OCI-LY3 (cell line): ENCODE measurements at regions not wholly inside any gene's neighbourhood (a gene's known extent, or its start where the extent isn't known, plus 50 kb on each side); places are given as distances from the start of the nearest gene placed in this dataset.

Experiments used
- H2AFZ ChIP-seq: fragments of 200-600, 300-600 bp; shearing (Covaris generic); 2 replicates; pipeline ENCODE4 v1.6.0; 2014; ENCODE audit warnings: antibody characterized with exemption, low read depth, low read length
- H3K27ac ChIP-seq: fragments of 200-600, 300-600 bp; sonication (generic); 2 replicates; pipeline ENCODE4 v1.5.1; 2014; ENCODE audit warnings: mild to moderate bottlenecking, low read length, moderate library complexity, mixed read lengths
- H3K27me3 ChIP-seq: fragments of 200-600, 300-600 bp; sonication (generic); 2 replicates; pipeline ENCODE4 v1.6.1; 2014; ENCODE audit warnings: low read depth, low read length, mixed read lengths
- H3K36me3 ChIP-seq: fragments of 200-600, 300-600 bp; sonication (generic); replicated peaks from 2 replicates; pipeline ENCODE3; 2014; ENCODE audit warnings: low read depth, low read length, mixed read lengths
- H3K4me1 ChIP-seq: fragments of 300-600, 200-600 bp; sonication (generic); 2 replicates; pipeline ENCODE4 v1.6.1; 2014; ENCODE audit warnings: low read length, mixed read lengths
- H3K4me2 ChIP-seq: fragments of 200-600, 300-600 bp; sonication (generic); 2 replicates; pipeline ENCODE4 v1.6.1; 2014; ENCODE audit warnings: low read length, mixed read lengths
- H3K4me3 ChIP-seq: fragments of 300-600, 200-600 bp; sonication (generic); 2 replicates; pipeline ENCODE4 v1.5.1; 2014; ENCODE audit warnings: antibody characterized with exemption, mild to moderate bottlenecking, low read length, moderate library complexity
- H3K79me2 ChIP-seq: fragments of 300-600, 200-600 bp; shearing (Covaris generic); 2 replicates; pipeline ENCODE4 v1.6.1; 2014; ENCODE audit warnings: mild to moderate bottlenecking, low read length, mixed read lengths
- H3K9ac ChIP-seq: fragments of 300-600, 200-600 bp; shearing (Covaris generic); 2 replicates; pipeline ENCODE4 v1.6.0; 2014; ENCODE audit warnings: mild to moderate bottlenecking, low read length, moderate library complexity
- H3K9me3 ChIP-seq: fragments of 200-600, 300-600 bp; shearing (Covaris generic); 2 replicates; pipeline ENCODE4 v1.6.1; 2014; ENCODE audit warnings: low read length, mixed read lengths; ENCODE audit not compliant: insufficient read depth
- H4K20me1 ChIP-seq: fragments of 200-600, 300-600 bp; sonication (generic); 2 replicates; pipeline ENCODE4 v1.6.1; 2016; ENCODE audit warnings: low read length, mixed read lengths; ENCODE audit not compliant: insufficient read depth
- CTCF ChIP-seq: fragments of 200-600, 300-600 bp; sonication (generic); IDR thresholded peaks from 2 replicates; pipeline ENCODE4 v1.5.1; 2014; ENCODE audit warnings: antibody characterized with exemption, low read length, low read depth
- EZH2phosphoT487 ChIP-seq: fragments of 200-600 bp; shearing (Covaris generic); IDR thresholded peaks from 2 replicates; pipeline ENCODE4 v1.6.1; 2018; ENCODE audit warnings: antibody characterized with exemption, mixed run types, low read depth

- Histone ChIP-seq H3K79me2 (no peaks in the 10 kb centered on the region), H3K4me1 (no peaks in the 10 kb centered on the region), H3K9me3 (no peaks in the 10 kb centered on the region), H3K27me3 (peaks cover 28% of the 10 kb centered on the region; the same call in 1 of the 2 replicates), H3K27ac (no peak overlapping the region), H2AFZ (no peak overlapping the region), H4K20me1 (no peaks in the 10 kb centered on the region), H3K36me3 (no peaks in the 10 kb centered on the region), H3K4me3 (no peak overlapping the region), H3K9ac (no peak overlapping the region), H3K4me2 (no peak overlapping the region)
- TF ChIP-seq CTCF (no peak), EZH2phosphoT487 (no peak)
Observed at GRCh38 chr14:94906991-94907587, 137.2 kb upstream of the GSC start.

- H4K20me1 ChIP-seq: no peaks in the 10 kb centered on the region
- no peak overlapping the region for H3K4me2 ChIP-seq
- no peaks in the 10 kb centered on the region for H3K4me1 ChIP-seq
- no peak overlapping the region for H3K4me3 ChIP-seq
- H3K9ac ChIP-seq: no peak overlapping the region
- H3K27me3 ChIP-seq: peaks cover 28% of the 10 kb centered on the region; the same call in 1 of the 2 replicates
- no peak overlapping the region for H3K27ac ChIP-seq
- no peaks in the 10 kb centered on the region for H3K79me2 ChIP-seq
- TF ChIP-seq CTCF: no peak
- no peak for TF ChIP-seq EZH2phosphoT487
- no peaks in the 10 kb centered on the region for H3K36me3 ChIP-seq
- no peaks in the 10 kb centered on the region for H3K9me3 ChIP-seq
- H2AFZ ChIP-seq: no peak overlapping the region
Observed at GRCh38 chr14:94906577-94906976, 136.7 kb upstream of the GSC start.

- Histone ChIP-seq H3K27ac (no peak overlapping the region), H3K4me1 (no peaks in the 10 kb centered on the region), H2AFZ (no peak overlapping the region), H3K36me3 (no peaks in the 10 kb centered on the region), H3K9me3 (no peaks in the 10 kb centered on the region), H3K4me3 (no peak overlapping the region), H4K20me1 (no peaks in the 10 kb centered on the region), H3K4me2 (no peak overlapping the region), H3K27me3 (peaks cover 17% of the 10 kb centered on the region; the same call in 1 of the 2 replicates), H3K9ac (no peak overlapping the region), H3K79me2 (no peaks in the 10 kb centered on the region)
- TF ChIP-seq CTCF (no peak), EZH2phosphoT487 (no peak)
Observed at GRCh38 chr14:94904636-94905035, 134.7 kb upstream of the GSC start.

GRCh38 chr14:94903883-94904282, 134.0 kb upstream of the GSC start:
- H3K9me3 ChIP-seq: no peaks in the 10 kb centered on the region
- no peak overlapping the region for H3K4me3 ChIP-seq
- no peak overlapping the region for H2AFZ ChIP-seq
- H3K4me2 ChIP-seq: no peak overlapping the region
- H3K27me3 ChIP-seq: peaks cover 17% of the 10 kb centered on the region; the same call in 1 of the 2 replicates
- H3K79me2 ChIP-seq: no peaks in the 10 kb centered on the region
- H3K9ac ChIP-seq: no peak overlapping the region
- no peaks in the 10 kb centered on the region for H3K4me1 ChIP-seq
- H3K36me3 ChIP-seq: no peaks in the 10 kb centered on the region
- no peak overlapping the region for H3K27ac ChIP-seq
- no peak for TF ChIP-seq CTCF
- TF ChIP-seq EZH2phosphoT487: no peak
- no peaks in the 10 kb centered on the region for H4K20me1 ChIP-seq
